OCI-LY7 (cell line): ENCODE measurements at regions not wholly inside any gene's neighbourhood (a gene's known extent, or its start where the extent isn't known, plus 50 kb on each side); places are given as distances from the start of the nearest gene placed in this dataset.
A peak's percentile ranks its signal among the peaks of the same experiment; 100 is the strongest.

Experiments used
- BruUV-seq: library from RNA; stranded (reverse); fragments of 400-500 nt; replicated peaks from 2 replicates; lab custom pipeline; 2021; lab: Mats Ljungman, UMichigan
- CTCF ChIA-PET: fragments of 300-600 bp; sonication (Branson Sonifier 250); formaldehyde crosslinking; loops from one replicate; lab custom pipeline; 2022; ENCODE audit warnings: antibody characterized with exemption; ENCODE audit not compliant: unreplicated experiment; lab: Charles Lee
- POLR2A ChIA-PET: fragments of 300-600 bp; sonication (Branson Sonifier 250); formaldehyde crosslinking; loops from one replicate; lab custom pipeline; 2022; ENCODE audit warnings: antibody characterized with exemption; lab: Charles Lee
- DNase-seq: peaks from one replicate; pipeline ENCODE4 v3.0.0-alpha.2; 2015; ENCODE audit warnings: low spot score
- H2AFZ ChIP-seq: fragments of 200-600 bp; sonication (generic), shearing (Covaris generic); 2 replicates; pipeline ENCODE4 v1.6.1; 2014; ENCODE audit warnings: mild to moderate bottlenecking, antibody characterized with exemption, low read length, moderate library complexity
- H3K27ac ChIP-seq: fragments of 200-600 bp; sonication (generic); 2 replicates; pipeline ENCODE4 v1.5.1; 2014; ENCODE audit warnings: mixed run types, low read depth, mild to moderate bottlenecking, moderate library complexity, low read length, inconsistent platforms; ENCODE audit not compliant: poor library complexity, severe bottlenecking
- H3K36me3 ChIP-seq: fragments of 200-600 bp; sonication (generic); 2 replicates; pipeline ENCODE4 v1.6.1; 2014; ENCODE audit warnings: mild to moderate bottlenecking, antibody characterized with exemption, low read length, moderate library complexity, mixed read lengths; ENCODE audit not compliant: insufficient read depth
- H3K4me1 ChIP-seq: fragments of 200-600 bp; sonication (generic); 2 replicates; pipeline ENCODE4 v1.5.1; 2014; ENCODE audit warnings: mild to moderate bottlenecking, low read length; ENCODE audit not compliant: insufficient read depth, poor library complexity, severe bottlenecking
- H3K4me2 ChIP-seq: fragments of 200-600 bp; sonication (generic); 2 replicates; pipeline ENCODE4 v1.6.1; 2014; ENCODE audit warnings: mild to moderate bottlenecking, low read length
- H3K4me3 ChIP-seq: fragments of 200-600 bp; sonication (generic); 2 replicates; pipeline ENCODE4 v1.5.1; 2014; ENCODE audit warnings: mild to moderate bottlenecking, low read depth, low read length; ENCODE audit not compliant: poor library complexity, severe bottlenecking
- H3K79me2 ChIP-seq: fragments of 200-600 bp; sonication (generic); 2 replicates; pipeline ENCODE4 v1.6.1; 2016; ENCODE audit warnings: low read depth, mild to moderate bottlenecking, low read length, moderate library complexity, mixed read lengths; ENCODE audit not compliant: insufficient read depth
- H3K9me2 ChIP-seq: fragments of 200-600 bp; sonication (generic); 2 replicates; pipeline ENCODE4 v1.6.1; 2016; ENCODE audit warnings: mild to moderate bottlenecking, low read length, mixed read lengths; ENCODE audit not compliant: insufficient read depth
- H3K9me3 ChIP-seq: fragments of 200-600 bp; sonication (generic); 2 replicates; pipeline ENCODE4 v1.6.1; 2014; ENCODE audit warnings: mild to moderate bottlenecking, mixed run types, low read length, mixed read lengths
- H4K20me1 ChIP-seq: fragments of 200-600 bp; sonication (generic); 2 replicates; pipeline ENCODE4 v1.6.1; 2014; ENCODE audit warnings: mild to moderate bottlenecking, antibody characterized with exemption, low read length, moderate library complexity, mixed read lengths; ENCODE audit not compliant: insufficient read depth
- CTCF ChIP-seq: fragments of 200-600 bp; sonication (generic); conservative IDR thresholded peaks from 2 replicates; pipeline ENCODE4 v1.5.1; 2014; ENCODE audit warnings: mild to moderate bottlenecking, antibody characterized with exemption, low read length, moderate library complexity, mixed read lengths
- EZH2phosphoT487 ChIP-seq: fragments of 200-600 bp; sonication (generic); IDR thresholded peaks from 2 replicates; pipeline ENCODE4 v1.6.1; 2018; ENCODE audit warnings: low read depth, borderline replicate concordance, mild to moderate bottlenecking, mixed run types, antibody characterized with exemption, low read length, moderate library complexity, mixed read lengths
- intact Hi-C: fragments of 100-400 bp; cut with micrococcal nuclease; formaldehyde crosslinking; loops from one replicate; pipeline ENCODE4 v1.10.0; 2022; ENCODE audit not compliant: unreplicated experiment

GRCh38 chr2:7094231-7094741 lies 177.1 kb downstream of the RNF144A start:
- intact Hi-C loops = no loop called here

GRCh38 chr2:7096726-7097352 lies 179.6 kb downstream of the RNF144A start:
- Histone ChIP-seq H3K36me3 (no peaks in the 10 kb centered on the region), H3K79me2 (no peaks in the 10 kb centered on the region), H3K9me2 (no peaks in the 10 kb centered on the region), H3K4me3 (no peak overlapping the region), H3K27ac (no peak overlapping the region), H3K9me3 (no peaks in the 10 kb centered on the region), H4K20me1 (no peaks in the 10 kb centered on the region), H2AFZ (peak overlapping the region; percentile 82; the same call in 1 of the 2 replicates), H3K4me2 (peak overlapping the region; percentile 66), H3K4me1 (peaks cover 8% of the 10 kb centered on the region)
- no TSS peak for BruUV-seq
- no peak for DNase-seq
- intact Hi-C loops = loop anchor here (5.0 kb wide), 2 partner anchors 105 to 1590 kb away; no protein-coding TSS in a partner anchor
- TF ChIP-seq CTCF (no peak), EZH2phosphoT487 (no peak)
- ChIA-PET POLR2A (no interaction called here), CTCF (interaction anchor here (0.8 to 1.4 kb wide), 2 partner anchors 16 to 280 kb away, joined by 3 to 4 read pairs; no protein-coding TSS in a partner anchor)

More at GRCh38 chr2:7094231-7094741, 177.1 kb downstream of the RNF144A start:
- no peak for DNase-seq
- no peaks in the 10 kb centered on the region for H3K79me2 ChIP-seq
- ChIA-PET POLR2A (interaction anchor here (0.8 kb wide), 1 partner anchor 11 kb away, joined by 3 read pairs; no protein-coding TSS in a partner anchor), CTCF (interaction anchor here (0.8 kb wide), 1 partner anchor 49 kb away, joined by 3 read pairs; no protein-coding TSS in a partner anchor)
- no peaks in the 10 kb centered on the region for H4K20me1 ChIP-seq
- H3K27ac ChIP-seq = no peak overlapping the region
- no peak overlapping the region for H3K4me2 ChIP-seq
- H3K4me1 ChIP-seq = peaks cover 8% of the 10 kb centered on the region
- BruUV-seq = no TSS peak
- H3K4me3 ChIP-seq = no peak overlapping the region
- no peak overlapping the region for H2AFZ ChIP-seq
- no peaks in the 10 kb centered on the region for H3K36me3 ChIP-seq
- TF ChIP-seq CTCF (no peak), EZH2phosphoT487 (no peak)
- H3K9me3 ChIP-seq = no peaks in the 10 kb centered on the region
- no peaks in the 10 kb centered on the region for H3K9me2 ChIP-seq
